Adipocyte (in vitro differentiated cells): ENCODE measurements at regions not wholly inside any gene's neighbourhood (a gene's known extent, or its start where the extent isn't known, plus 50 kb on each side); places are given as distances from the start of the nearest gene placed in this dataset.

Experiments
- DNase-seq: peaks from one replicate; pipeline ENCODE4 v3.0.0-alpha.2; 2015; ENCODE audit warnings: low read depth
- H3K27me3 ChIP-seq: replicated peaks from 2 replicates; pipeline ENCODE4 v1.7.0; 2013; ENCODE audit warnings: mild to moderate bottlenecking, low read length, moderate library complexity; ENCODE audit not compliant: control insufficient read depth, insufficient read depth
- H3K36me3 ChIP-seq: 2 replicates; pipeline ENCODE4 v1.7.0; 2013; ENCODE audit warnings: low read length, mild to moderate bottlenecking, moderate library complexity; ENCODE audit not compliant: control insufficient read depth, insufficient read depth, severe bottlenecking
- H3K4me1 ChIP-seq: 2 replicates; pipeline ENCODE4 v1.7.0; 2013; ENCODE audit warnings: mild to moderate bottlenecking, low read length, moderate library complexity; ENCODE audit not compliant: control insufficient read depth, insufficient read depth
- H3K4me3 ChIP-seq: 2 replicates; pipeline ENCODE4 v1.7.0; 2013; ENCODE audit warnings: mild to moderate bottlenecking, low read length, moderate library complexity
- H3K9ac ChIP-seq: 2 replicates; pipeline ENCODE4 v1.7.0; 2013; ENCODE audit warnings: mild to moderate bottlenecking, low read length, moderate library complexity
- H3K9me3 ChIP-seq: 2 replicates; pipeline ENCODE4 v1.7.0; 2013; ENCODE audit warnings: mild to moderate bottlenecking, low read length, moderate library complexity; ENCODE audit not compliant: control insufficient read depth

DNA sequence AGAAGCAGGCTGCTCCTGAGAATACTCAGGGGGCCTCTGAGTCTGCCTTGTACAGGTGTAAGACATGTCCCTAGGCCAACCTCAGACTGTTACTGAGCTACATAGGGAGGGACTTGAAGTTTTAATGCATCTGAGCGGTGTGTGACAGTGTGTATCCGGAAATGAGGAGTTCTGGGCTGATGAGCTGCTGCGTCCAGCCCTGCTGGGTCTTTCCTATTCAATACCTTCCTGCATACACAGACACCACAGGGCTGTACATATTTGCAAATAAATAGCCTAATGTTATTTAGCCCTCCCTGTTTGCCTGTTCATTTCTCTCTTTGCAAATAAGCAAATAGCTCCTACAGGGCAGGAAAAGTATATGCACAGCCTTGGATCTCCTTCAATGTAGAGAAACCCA lies 134.7 kb upstream of the KIRREL3 start:
- Histone ChIP-seq H3K9ac (no peak overlapping the region), H3K4me1 (no peaks in the 10 kb centered on the region), H3K36me3 (no peaks in the 10 kb centered on the region), H3K27me3 (no peaks in the 10 kb centered on the region), H3K9me3 (no peaks in the 10 kb centered on the region), H3K4me3 (no peak overlapping the region)
- DNase-seq = no peak

DNA sequence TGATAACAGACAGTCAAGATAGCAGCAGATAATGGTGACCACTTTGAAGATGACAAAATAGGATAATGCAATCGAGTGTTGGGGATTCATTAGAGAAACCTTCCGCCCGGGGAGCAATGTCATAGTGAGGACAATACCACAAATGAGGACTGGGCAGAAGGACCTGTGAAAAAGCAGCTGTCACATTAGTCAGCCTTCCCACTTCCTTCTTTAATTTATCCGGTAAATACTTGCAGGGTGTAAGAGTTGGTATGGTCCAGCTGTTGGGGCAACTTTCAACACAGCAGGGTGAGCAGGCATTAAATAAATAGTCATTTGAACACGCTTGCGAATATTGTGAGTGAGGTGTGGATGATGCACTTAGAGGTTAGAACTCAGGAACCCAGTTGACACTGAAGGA lies 132.5 kb upstream of the KIRREL3 start:
- no peak overlapping the region for H3K4me3 ChIP-seq

DNA sequence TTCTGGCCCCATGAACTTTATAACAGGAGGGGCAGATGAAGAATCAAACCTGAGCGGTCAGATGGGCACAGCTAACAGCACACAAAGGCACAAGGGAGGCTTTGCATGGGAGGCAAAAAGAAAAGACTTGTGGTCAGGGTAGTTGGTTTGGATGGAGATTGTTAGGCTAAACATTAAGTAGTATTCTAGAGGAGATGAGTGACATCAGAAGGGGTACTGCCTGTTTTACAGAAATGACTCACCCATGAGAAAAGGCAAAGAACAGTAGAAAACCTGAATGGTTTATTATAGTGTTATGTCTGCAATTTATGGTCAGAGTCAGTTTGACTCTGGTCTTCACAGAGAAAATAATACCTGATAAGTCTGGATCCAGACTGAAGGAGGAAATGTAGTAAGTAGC lies 129.8 kb upstream of the KIRREL3 start:
- Histone ChIP-seq H3K9me3 (no peaks in the 10 kb centered on the region), H3K4me1 (no peaks in the 10 kb centered on the region), H3K9ac (no peak overlapping the region), H3K27me3 (peaks cover 4% of the 10 kb centered on the region), H3K36me3 (no peaks in the 10 kb centered on the region), H3K4me3 (no peak overlapping the region)
- DNase-seq = no peak

More for the DNA sequence above, 132.5 kb upstream of the KIRREL3 start:
- no peaks in the 10 kb centered on the region for H3K27me3 ChIP-seq
- no peak overlapping the region for H3K9ac ChIP-seq
- H3K9me3 ChIP-seq = no peaks in the 10 kb centered on the region
- H3K4me1 ChIP-seq = no peaks in the 10 kb centered on the region
- DNase-seq = no peak
- no peaks in the 10 kb centered on the region for H3K36me3 ChIP-seq

DNA sequence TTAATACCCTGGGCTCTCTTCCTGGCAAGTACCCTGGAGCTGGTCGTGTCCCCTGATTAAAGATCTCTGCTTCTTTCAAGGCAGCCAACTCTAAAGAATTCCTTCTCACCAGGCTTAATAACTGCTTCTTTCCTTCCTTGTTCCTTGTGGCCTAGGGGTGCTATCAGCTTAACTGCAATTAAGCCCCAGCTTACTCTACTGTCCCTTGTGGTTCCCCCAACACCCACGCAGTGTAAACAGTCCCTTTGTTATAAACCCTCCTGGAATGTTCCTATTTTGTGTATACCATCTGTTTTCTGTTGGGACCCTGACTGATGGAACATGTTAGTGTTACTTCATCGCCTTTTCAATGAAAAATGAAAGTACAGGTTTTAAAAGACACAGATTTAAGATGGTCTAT lies 126.4 kb upstream of the KIRREL3 start:
- no peaks in the 10 kb centered on the region for H3K9me3 ChIP-seq
- no peak overlapping the region for H3K4me3 ChIP-seq
- no peaks in the 10 kb centered on the region for H3K36me3 ChIP-seq
- H3K27me3 ChIP-seq = peaks cover 9% of the 10 kb centered on the region
- H3K9ac ChIP-seq = no peak overlapping the region
- DNase-seq = no peak
- H3K4me1 ChIP-seq = no peaks in the 10 kb centered on the region

- no peak overlapping the region for H3K4me3 ChIP-seq
- no peaks in the 10 kb centered on the region for H3K4me1 ChIP-seq
Measured at GRCh38 chr11:127119356-127119755, 118.8 kb upstream of the KIRREL3 start.

GRCh38 chr11:127118811-127119210 lies 118.2 kb upstream of the KIRREL3 start:
- Histone ChIP-seq H3K4me1 (no peaks in the 10 kb centered on the region), H3K36me3 (no peaks in the 10 kb centered on the region), H3K4me3 (no peak overlapping the region), H3K27me3 (no peaks in the 10 kb centered on the region), H3K9ac (no peak overlapping the region), H3K9me3 (no peaks in the 10 kb centered on the region)
- DNase-seq = no peak

More at GRCh38 chr11:127119356-127119755, 118.8 kb upstream of the KIRREL3 start:
- peaks cover under 1% of the 10 kb centered on the region for H3K27me3 ChIP-seq
- H3K9ac ChIP-seq = no peak overlapping the region
- no peaks in the 10 kb centered on the region for H3K9me3 ChIP-seq
- no peaks in the 10 kb centered on the region for H3K36me3 ChIP-seq
- no peak for DNase-seq

- no peaks in the 10 kb centered on the region for H3K9me3 ChIP-seq
- no peak overlapping the region for H3K9ac ChIP-seq
- no peaks in the 10 kb centered on the region for H3K27me3 ChIP-seq
- H3K4me3 ChIP-seq = no peak overlapping the region
- H3K4me1 ChIP-seq = no peaks in the 10 kb centered on the region
- no peak for DNase-seq
- no peaks in the 10 kb centered on the region for H3K36me3 ChIP-seq
Measured at GRCh38 chr11:127117231-127117739, 116.7 kb upstream of the KIRREL3 start.

- Histone ChIP-seq H3K9me3 (no peaks in the 10 kb centered on the region), H3K4me3 (no peak overlapping the region), H3K4me1 (no peaks in the 10 kb centered on the region), H3K36me3 (no peaks in the 10 kb centered on the region), H3K9ac (no peak overlapping the region), H3K27me3 (peaks cover 5% of the 10 kb centered on the region)
- DNase-seq = no peak
Measured at GRCh38 chr11:127115844-127116243, 115.3 kb upstream of the KIRREL3 start.

DNA sequence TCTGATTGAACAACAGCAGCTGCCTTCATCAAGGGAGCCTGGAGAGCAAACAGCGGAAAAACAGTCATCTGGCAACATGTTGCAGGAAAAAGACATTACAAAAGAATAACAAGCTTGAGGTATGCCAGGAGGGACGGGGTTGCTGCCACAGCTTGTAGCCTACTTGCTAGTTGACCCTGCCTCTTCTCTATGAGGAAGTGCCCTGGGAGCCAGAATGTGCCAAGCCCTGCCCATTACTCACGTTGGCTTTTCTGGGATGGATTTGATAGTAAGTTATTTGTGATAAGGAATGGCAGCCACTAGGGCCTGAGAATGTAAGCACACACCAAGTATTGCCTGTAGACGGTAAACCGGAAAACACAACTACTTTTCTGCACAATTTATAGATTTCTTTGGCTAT lies 113.5 kb upstream of the KIRREL3 start:
- Histone ChIP-seq H3K4me3 (no peak overlapping the region), H3K9ac (no peak overlapping the region), H3K4me1 (no peaks in the 10 kb centered on the region), H3K27me3 (peaks cover 12% of the 10 kb centered on the region), H3K9me3 (no peaks in the 10 kb centered on the region), H3K36me3 (no peaks in the 10 kb centered on the region)
- no peak for DNase-seq

- Histone ChIP-seq H3K4me3 (no peak overlapping the region), H3K4me1 (no peaks in the 10 kb centered on the region), H3K36me3 (no peaks in the 10 kb centered on the region), H3K27me3 (peaks cover 29% of the 10 kb centered on the region), H3K9ac (no peak overlapping the region), H3K9me3 (no peaks in the 10 kb centered on the region)
- no peak for DNase-seq
Measured at GRCh38 chr11:127110542-127110941, 110.0 kb upstream of the KIRREL3 start.

DNA sequence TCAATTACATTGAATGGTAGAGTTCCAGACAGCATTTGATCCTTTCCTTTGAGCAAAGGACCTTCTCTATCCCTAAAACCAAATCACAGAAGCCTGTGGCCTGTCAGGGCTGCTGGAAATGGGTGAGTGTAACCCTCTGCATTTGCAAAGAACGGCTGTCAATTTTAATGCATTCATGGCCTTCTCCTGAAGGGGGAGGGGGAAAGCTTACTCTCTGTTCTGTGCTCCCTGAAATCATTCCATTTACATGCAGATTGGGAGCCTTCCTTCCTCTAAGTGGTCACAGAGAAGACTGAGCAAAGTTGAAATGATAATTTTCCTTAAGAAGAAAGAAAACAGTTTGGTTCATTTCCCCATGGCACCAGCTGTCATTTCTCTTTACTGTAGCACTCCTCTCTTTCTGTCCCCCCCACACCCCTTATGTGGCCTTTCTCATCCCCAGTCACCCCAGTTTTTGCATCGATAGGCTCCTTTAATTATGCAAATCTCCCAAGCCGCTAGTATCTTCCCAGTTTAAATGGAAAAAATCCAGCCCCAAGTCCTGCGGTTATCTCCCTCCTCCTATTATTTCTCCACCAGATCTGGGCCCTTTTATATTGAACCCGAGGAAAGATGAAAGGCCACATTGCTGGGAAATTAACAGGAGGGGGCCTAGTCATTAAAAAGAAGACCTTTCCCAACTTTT lies 109.4 kb upstream of the KIRREL3 start:
- no peak overlapping the region for H3K4me3 ChIP-seq
- H3K9me3 ChIP-seq = no peaks in the 10 kb centered on the region
- no peaks in the 10 kb centered on the region for H3K36me3 ChIP-seq
- H3K4me1 ChIP-seq = no peaks in the 10 kb centered on the region
- no peak for DNase-seq
- H3K27me3 ChIP-seq = peaks cover 30% of the 10 kb centered on the region
- no peak overlapping the region for H3K9ac ChIP-seq

DNA sequence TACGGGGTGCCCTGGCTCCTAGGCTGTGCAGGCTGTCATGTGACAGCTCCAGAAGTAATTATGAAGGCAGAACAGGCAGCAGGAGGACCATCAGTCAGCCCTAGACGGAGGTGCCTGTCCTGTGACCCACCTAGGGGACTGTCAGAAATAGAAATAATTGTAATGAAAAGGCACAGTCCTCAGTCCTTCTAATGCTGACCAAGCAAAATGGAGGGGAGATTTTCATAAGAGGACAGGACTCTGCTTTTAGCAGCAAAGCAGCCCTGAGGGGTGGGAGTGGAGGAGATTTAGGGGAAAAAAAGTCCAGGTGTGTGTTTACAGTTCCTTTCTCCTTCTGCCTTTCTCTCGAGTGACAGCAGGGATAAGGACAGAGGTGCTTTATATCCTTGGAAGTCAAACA lies 108.3 kb upstream of the KIRREL3 start:
- Histone ChIP-seq H3K9ac (no peak overlapping the region), H3K27me3 (peaks cover 32% of the 10 kb centered on the region), H3K4me1 (no peaks in the 10 kb centered on the region), H3K9me3 (no peaks in the 10 kb centered on the region), H3K36me3 (no peaks in the 10 kb centered on the region), H3K4me3 (no peak overlapping the region)
- no peak for DNase-seq
